ENCODE measurements at regions not wholly inside any gene's neighbourhood (a gene's known extent, or its start where the extent isn't known, plus 50 kb on each side); places are given as distances from the start of the nearest gene placed in this dataset.

DNA sequence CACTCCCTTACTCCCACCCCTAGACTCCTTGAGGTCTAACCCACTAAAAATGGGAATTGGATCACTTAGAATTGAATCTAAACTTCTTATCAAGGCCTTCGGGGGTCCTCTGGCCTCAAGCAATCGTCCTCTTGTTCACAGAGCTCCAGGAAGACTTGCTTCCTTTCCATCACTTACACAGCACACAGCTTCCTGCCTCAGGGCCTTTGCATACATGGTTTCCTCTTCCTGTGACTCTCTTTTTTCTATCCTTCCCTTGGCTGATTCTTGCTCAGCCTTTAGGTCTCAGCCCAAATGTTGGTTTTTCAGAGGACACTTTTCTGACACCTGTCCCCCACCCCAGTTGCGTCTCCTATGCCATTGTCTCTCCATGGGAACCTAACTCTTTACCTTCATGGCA, 50.0 kb upstream of the ALDH1B1 start:
- Histone ChIP-seq H3K4me3 (ENCODE audit: low read length) (no peak overlapping the region), H3K9me3 (ENCODE audit: control insufficient read depth, insufficient read depth, low read length) (no peaks in the 10 kb centered on the region), H3K79me2 (ENCODE audit: control insufficient read depth, low read length) (no peaks in the 10 kb centered on the region), H3K4me1 (ENCODE audit: control insufficient read depth, low read length) (no peaks in the 10 kb centered on the region), H3K9me2 (replicated peaks; ENCODE audit: control insufficient read depth, low read length) (no peaks in the 10 kb centered on the region), H3F3A (ENCODE audit: control insufficient read depth, insufficient read depth) (no peaks in the 10 kb centered on the region), H3K27me3 (ENCODE audit: control insufficient read depth, low read length) (0 out of 2 replicates have a peak, but pooled peaks cover 6% of the 10 kb centered on the region), H3K36me3 (ENCODE audit: control insufficient read depth, low read length) (no peaks in the 10 kb centered on the region), H3K4me2 (ENCODE audit: low read length) (no peak overlapping the region), H4K20me1 (ENCODE audit: control insufficient read depth, insufficient read depth, low read depth, low read length) (no peaks in the 10 kb centered on the region), H3K27ac (ENCODE audit: low read depth, low read length) (no peak overlapping the region)
- no peak for TF ChIP-seq EZH2phosphoT487 (IDR thresholded peaks at IDR 0.05; ENCODE audit: borderline replicate concordance, low read length)
- TF ChIP-seq, protein P1, sequence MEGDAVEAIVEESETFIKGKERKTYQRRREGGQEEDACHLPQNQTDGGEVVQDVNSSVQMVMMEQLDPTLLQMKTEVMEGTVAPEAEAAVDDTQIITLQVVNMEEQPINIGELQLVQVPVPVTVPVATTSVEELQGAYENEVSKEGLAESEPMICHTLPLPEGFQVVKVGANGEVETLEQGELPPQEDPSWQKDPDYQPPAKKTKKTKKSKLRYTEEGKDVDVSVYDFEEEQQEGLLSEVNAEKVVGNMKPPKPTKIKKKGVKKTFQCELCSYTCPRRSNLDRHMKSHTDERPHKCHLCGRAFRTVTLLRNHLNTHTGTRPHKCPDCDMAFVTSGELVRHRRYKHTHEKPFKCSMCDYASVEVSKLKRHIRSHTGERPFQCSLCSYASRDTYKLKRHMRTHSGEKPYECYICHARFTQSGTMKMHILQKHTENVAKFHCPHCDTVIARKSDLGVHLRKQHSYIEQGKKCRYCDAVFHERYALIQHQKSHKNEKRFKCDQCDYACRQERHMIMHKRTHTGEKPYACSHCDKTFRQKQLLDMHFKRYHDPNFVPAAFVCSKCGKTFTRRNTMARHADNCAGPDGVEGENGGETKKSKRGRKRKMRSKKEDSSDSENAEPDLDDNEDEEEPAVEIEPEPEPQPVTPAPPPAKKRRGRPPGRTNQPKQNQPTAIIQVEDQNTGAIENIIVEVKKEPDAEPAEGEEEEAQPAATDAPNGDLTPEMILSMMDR (IDR thresholded peaks at IDR 0.05; ENCODE audit: low read depth, low read length, poor library complexity, severe bottlenecking) = no peak

DNA sequence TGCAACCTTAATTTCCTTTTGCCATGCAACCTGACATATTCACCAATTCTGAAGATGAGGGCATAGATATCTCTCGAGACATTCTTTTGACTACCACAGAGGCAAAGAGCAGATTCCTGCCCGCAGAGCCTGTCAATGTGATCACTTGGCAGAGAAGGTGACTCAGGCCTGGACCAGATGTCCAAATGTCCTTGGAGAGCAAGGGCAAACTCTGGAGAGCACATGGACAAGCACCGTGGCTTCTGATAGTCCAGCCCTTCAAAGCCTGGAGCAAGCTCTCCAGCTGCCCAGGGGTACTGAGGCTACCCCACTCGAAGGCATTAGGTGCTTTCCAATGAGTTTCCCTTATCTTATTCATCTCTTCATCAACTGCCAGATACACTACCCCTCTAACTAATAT, 50.4 kb upstream of the ALDH1B1 start:
- no peak overlapping the region for H3K27ac ChIP-seq (ENCODE audit: low read depth, low read length)
- no peaks in the 10 kb centered on the region for H3K4me1 ChIP-seq (ENCODE audit: control insufficient read depth, low read length)
- no peaks in the 10 kb centered on the region for H4K20me1 ChIP-seq (ENCODE audit: control insufficient read depth, insufficient read depth, low read depth, low read length)
- H3K79me2 ChIP-seq (ENCODE audit: control insufficient read depth, low read length) = no peaks in the 10 kb centered on the region
- no peaks in the 10 kb centered on the region for H3F3A ChIP-seq (ENCODE audit: control insufficient read depth, insufficient read depth)
- TF ChIP-seq, protein P1 (IDR thresholded peaks at IDR 0.05; ENCODE audit: low read depth, low read length, poor library complexity, severe bottlenecking) = no peak
- no peak for TF ChIP-seq EZH2phosphoT487 (IDR thresholded peaks at IDR 0.05; ENCODE audit: borderline replicate concordance, low read length)
- no peak overlapping the region for H3K4me3 ChIP-seq (ENCODE audit: low read length)
- no peaks in the 10 kb centered on the region for H3K36me3 ChIP-seq (ENCODE audit: control insufficient read depth, low read length)
- no peaks in the 10 kb centered on the region for H3K9me2 ChIP-seq (replicated peaks; ENCODE audit: control insufficient read depth, low read length)
- H3K27me3 ChIP-seq (ENCODE audit: control insufficient read depth, low read length) = 0 out of 2 replicates have a peak, but pooled peaks cover 5% of the 10 kb centered on the region
- no peak overlapping the region for H3K4me2 ChIP-seq (ENCODE audit: low read length)
- no peaks in the 10 kb centered on the region for H3K9me3 ChIP-seq (ENCODE audit: control insufficient read depth, insufficient read depth, low read length)

DNA sequence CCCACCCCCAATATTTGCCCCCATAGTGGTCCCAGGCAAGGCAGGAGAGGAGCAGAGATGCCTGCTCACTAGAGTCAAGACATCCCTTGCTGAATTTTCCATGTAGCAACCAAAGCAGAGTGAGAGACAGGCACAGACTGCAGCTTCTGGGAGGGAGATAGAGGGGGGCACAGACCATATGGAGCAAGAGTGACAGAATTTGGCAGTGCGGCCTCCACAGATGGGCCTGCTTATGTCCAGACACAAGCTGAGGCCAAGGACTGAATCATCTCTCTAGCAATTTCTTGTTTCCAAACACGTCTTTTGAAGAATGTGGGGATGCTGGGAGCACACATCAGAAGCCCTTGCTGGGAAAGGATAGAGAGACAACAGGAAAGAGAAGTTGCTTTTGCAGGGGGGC, 53.0 kb upstream of the ALDH1B1 start:
- no peaks in the 10 kb centered on the region for H3K4me1 ChIP-seq (ENCODE audit: control insufficient read depth, low read length)
- TF ChIP-seq, protein P1 (IDR thresholded peaks at IDR 0.05; ENCODE audit: low read depth, low read length, poor library complexity, severe bottlenecking) = no peak
- no peak for TF ChIP-seq EZH2phosphoT487 (IDR thresholded peaks at IDR 0.05; ENCODE audit: borderline replicate concordance, low read length)
- H3K4me2 ChIP-seq (ENCODE audit: low read length) = no peak overlapping the region
- no peak overlapping the region for H3K27ac ChIP-seq (ENCODE audit: low read depth, low read length)
- H3K27me3 ChIP-seq (ENCODE audit: control insufficient read depth, low read length) = 0 out of 2 replicates have a peak, but pooled peaks cover 10% of the 10 kb centered on the region
- no peaks in the 10 kb centered on the region for H3K36me3 ChIP-seq (ENCODE audit: control insufficient read depth, low read length)
- no peaks in the 10 kb centered on the region for H3K9me3 ChIP-seq (ENCODE audit: control insufficient read depth, insufficient read depth, low read length)
- no peaks in the 10 kb centered on the region for H3K9me2 ChIP-seq (replicated peaks; ENCODE audit: control insufficient read depth, low read length)
- no peaks in the 10 kb centered on the region for H4K20me1 ChIP-seq (ENCODE audit: control insufficient read depth, insufficient read depth, low read depth, low read length)
- H3K4me3 ChIP-seq (ENCODE audit: low read length) = no peak overlapping the region
- H3F3A ChIP-seq (ENCODE audit: control insufficient read depth, insufficient read depth) = no peaks in the 10 kb centered on the region
- no peaks in the 10 kb centered on the region for H3K79me2 ChIP-seq (ENCODE audit: control insufficient read depth, low read length)
